MV-4-11 (cell line): ENCODE measurements at regions not wholly inside any gene's neighbourhood (a gene's known extent, or its start where the extent isn't known, plus 50 kb on each side); places are given as distances from the start of the nearest gene placed in this dataset.

Source experiments
- DNase-seq: peaks from one replicate; lab custom pipeline; 2025; lab: John Stamatoyannopoulos, UW

GRCh38 chr12:115504306-115505290 lies 772.9 kb downstream of the MED13L start:
- DNase-seq = peak; percentile 96

- no peak for DNase-seq
Measured at GRCh38 chr12:115500872-115501271, 776.6 kb downstream of the MED13L start.

GRCh38 chr12:115495300-115495699 lies 782.2 kb downstream of the MED13L start:
- no peak for DNase-seq

- no peak for DNase-seq
Measured at GRCh38 chr12:115492553-115492952, 784.9 kb downstream of the MED13L start.

- DNase-seq = peak; percentile 11
Measured at GRCh38 chr12:115491511-115492250, 785.8 kb downstream of the MED13L start.

GRCh38 chr12:115489253-115489652 lies 788.2 kb downstream of the MED13L start:
- DNase-seq = no peak

- no peak for DNase-seq
Measured at GRCh38 chr12:115485967-115486366, 791.5 kb downstream of the MED13L start.

- peak; percentile 74 for DNase-seq
Measured at GRCh38 chr12:115485503-115485902, 792.0 kb downstream of the MED13L start.

- DNase-seq = no peak
Measured at GRCh38 chr12:115482943-115483342, 794.5 kb downstream of the MED13L start.

GRCh38 chr12:115481141-115481540 lies 796.4 kb downstream of the MED13L start:
- no peak for DNase-seq

- DNase-seq = no peak
Measured at GRCh38 chr12:115478505-115478904, 794.5 kb upstream of the TBX3 start.

GRCh38 chr12:115474539-115475353 lies 790.8 kb upstream of the TBX3 start:
- DNase-seq = no peak

GRCh38 chr12:115473257-115473956 lies 789.4 kb upstream of the TBX3 start:
- DNase-seq = no peak

- DNase-seq = no peak
Measured at GRCh38 chr12:115472852-115473251, 788.9 kb upstream of the TBX3 start.

GRCh38 chr12:115470977-115471376 lies 787.0 kb upstream of the TBX3 start:
- DNase-seq = no peak

GRCh38 chr12:115470526-115470925 lies 786.6 kb upstream of the TBX3 start:
- DNase-seq = no peak

- no peak for DNase-seq
Measured at GRCh38 chr12:115468087-115468510, 784.1 kb upstream of the TBX3 start.

- no peak for DNase-seq
Measured at GRCh38 chr12:115467531-115467930, 783.6 kb upstream of the TBX3 start.

GRCh38 chr12:115466076-115466475 lies 782.1 kb upstream of the TBX3 start:
- DNase-seq = no peak

- no peak for DNase-seq
Measured at GRCh38 chr12:115464661-115465060, 780.7 kb upstream of the TBX3 start.

GRCh38 chr12:115464111-115464581 lies 780.2 kb upstream of the TBX3 start:
- no peak for DNase-seq
